ENCODE measurements at regions not wholly inside any gene's neighbourhood (a gene's known extent, or its start where the extent isn't known, plus 50 kb on each side); places are given as distances from the start of the nearest gene placed in this dataset.

- no peaks in the 10 kb centered on the region for H3K27me3 ChIP-seq (ENCODE audit: insufficient read depth, low read length, poor library complexity, severe bottlenecking)
- no peak for TF ChIP-seq CTCF (conservative IDR thresholded peaks at IDR 0.05; ENCODE audit: low read length)
- no peak for TF ChIP-seq EZH2phosphoT487 (IDR thresholded peaks at IDR 0.05; ENCODE audit: borderline replicate concordance)
- H3K4me2 ChIP-seq (ENCODE audit: low read depth, low read length, poor library complexity, severe bottlenecking): no peak overlapping the region
- H3K9me3 ChIP-seq (ENCODE audit: insufficient read depth, low read depth, low read length): no peaks in the 10 kb centered on the region
- H4K20me1 ChIP-seq (ENCODE audit: insufficient read depth, low read length, poor library complexity, severe bottlenecking): no peaks in the 10 kb centered on the region
- H3K36me3 ChIP-seq (ENCODE audit: insufficient read depth, low read length): no peaks in the 10 kb centered on the region
- H3K79me2 ChIP-seq (ENCODE audit: insufficient read depth, low read length): no peaks in the 10 kb centered on the region
- H3K9ac ChIP-seq (ENCODE audit: low read depth, low read length, poor library complexity, severe bottlenecking): no peak overlapping the region
- H3K9me2 ChIP-seq (replicated peaks; ENCODE audit: low read depth, low read length): no peaks in the 10 kb centered on the region
- no peaks in the 10 kb centered on the region for H3K4me1 ChIP-seq (ENCODE audit: insufficient read depth, low read length, poor library complexity, severe bottlenecking)
- H3F3A ChIP-seq (ENCODE audit: low read depth): no peaks in the 10 kb centered on the region
- H2AFZ ChIP-seq (ENCODE audit: low read length): no peak overlapping the region
- no peak overlapping the region for H3K4me3 ChIP-seq (ENCODE audit: low read length, poor library complexity, severe bottlenecking)
These were observed 166.6 kb upstream of the PDE3A start for GRCh38 chr12:20201733-20202132.

GRCh38 chr12:20205854-20206253 is 162.5 kb upstream of the PDE3A start:
- Histone ChIP-seq H3K9me3 (ENCODE audit: insufficient read depth, low read depth, low read length) (no peaks in the 10 kb centered on the region), H3F3A (ENCODE audit: low read depth) (no peaks in the 10 kb centered on the region), H3K9ac (ENCODE audit: low read depth, low read length, poor library complexity, severe bottlenecking) (no peak overlapping the region), H3K4me3 (ENCODE audit: low read length, poor library complexity, severe bottlenecking) (no peak overlapping the region), H3K36me3 (ENCODE audit: insufficient read depth, low read length) (no peaks in the 10 kb centered on the region), H3K27me3 (ENCODE audit: insufficient read depth, low read length, poor library complexity, severe bottlenecking) (no peaks in the 10 kb centered on the region), H2AFZ (ENCODE audit: low read length) (no peak overlapping the region), H3K4me2 (ENCODE audit: low read depth, low read length, poor library complexity, severe bottlenecking) (no peak overlapping the region), H3K79me2 (ENCODE audit: insufficient read depth, low read length) (no peaks in the 10 kb centered on the region), H4K20me1 (ENCODE audit: insufficient read depth, low read length, poor library complexity, severe bottlenecking) (no peaks in the 10 kb centered on the region), H3K9me2 (replicated peaks; ENCODE audit: low read depth, low read length) (no peaks in the 10 kb centered on the region), H3K4me1 (ENCODE audit: insufficient read depth, low read length, poor library complexity, severe bottlenecking) (no peaks in the 10 kb centered on the region)
- TF ChIP-seq EZH2phosphoT487 (IDR thresholded peaks at IDR 0.05; ENCODE audit: borderline replicate concordance) (no peak), CTCF (conservative IDR thresholded peaks at IDR 0.05; ENCODE audit: low read length) (no peak)

- H4K20me1 ChIP-seq (ENCODE audit: insufficient read depth, low read length, poor library complexity, severe bottlenecking): no peaks in the 10 kb centered on the region
- no peaks in the 10 kb centered on the region for H3K9me2 ChIP-seq (replicated peaks; ENCODE audit: low read depth, low read length)
- no peaks in the 10 kb centered on the region for H3K36me3 ChIP-seq (ENCODE audit: insufficient read depth, low read length)
- H3F3A ChIP-seq (ENCODE audit: low read depth): no peaks in the 10 kb centered on the region
- no peaks in the 10 kb centered on the region for H3K4me1 ChIP-seq (ENCODE audit: insufficient read depth, low read length, poor library complexity, severe bottlenecking)
- TF ChIP-seq EZH2phosphoT487 (IDR thresholded peaks at IDR 0.05; ENCODE audit: borderline replicate concordance): no peak
- no peak for TF ChIP-seq CTCF (conservative IDR thresholded peaks at IDR 0.05; ENCODE audit: low read length)
- no peaks in the 10 kb centered on the region for H3K79me2 ChIP-seq (ENCODE audit: insufficient read depth, low read length)
- H3K4me3 ChIP-seq (ENCODE audit: low read length, poor library complexity, severe bottlenecking): no peak overlapping the region
- no peak overlapping the region for H3K9ac ChIP-seq (ENCODE audit: low read depth, low read length, poor library complexity, severe bottlenecking)
- H3K27me3 ChIP-seq (ENCODE audit: insufficient read depth, low read length, poor library complexity, severe bottlenecking): no peaks in the 10 kb centered on the region
- no peak overlapping the region for H3K4me2 ChIP-seq (ENCODE audit: low read depth, low read length, poor library complexity, severe bottlenecking)
- H2AFZ ChIP-seq (ENCODE audit: low read length): no peak overlapping the region
- no peaks in the 10 kb centered on the region for H3K9me3 ChIP-seq (ENCODE audit: insufficient read depth, low read depth, low read length)
These were observed 161.9 kb upstream of the PDE3A start for GRCh38 chr12:20206410-20206809.
